Esophagus muscularis mucosa (tissue), 4 donors: ENCODE measurements at regions not wholly inside any gene's neighbourhood (a gene's known extent, or its start where the extent isn't known, plus 50 kb on each side); places are given as distances from the start of the nearest gene placed in this dataset.

Source experiments
- EP300 ChIP-seq: sonication (generic); formaldehyde crosslinking; IDR thresholded peaks from one replicate; pipeline ENCODE4 v1.6.1; 2017; ENCODE audit warnings: antibody characterized with exemption
- POLR2A ChIP-seq: fragments of 450-650 bp; IDR thresholded peaks from one replicate; pipeline ENCODE4 v1.6.1; 2017; ENCODE audit warnings: antibody characterized with exemption, moderate library complexity, mild to moderate bottlenecking, low read depth
- POLR2AphosphoS5 ChIP-seq, 2 donors: sonication (generic); formaldehyde crosslinking; IDR thresholded peaks; one replicate each; pipeline ENCODE4 v1.6.1; 2017; ENCODE audit warnings: antibody characterized with exemption in 2 of 2
- TF ChIP-seq, protein P1 (sequence below), 3 experiments: fragments of 200-600 bp in 2 of 3; fragments of 450-650 bp in 1 of 3; sonication (generic) in 2 of 3; IDR thresholded peaks; one replicate each; pipeline ENCODE4 v1.5.1; 2017 to 2019; ENCODE audit warnings: antibody characterized with exemption in 3 of 3, mild to moderate bottlenecking in 2 of 3, moderate library complexity in 1 of 3

- TF ChIP-seq EP300 (no peak), POLR2A (no peak), POLR2AphosphoS5 (IDR thresholded peaks at IDR 0.05) (no peak)
- TF ChIP-seq, protein P1, sequence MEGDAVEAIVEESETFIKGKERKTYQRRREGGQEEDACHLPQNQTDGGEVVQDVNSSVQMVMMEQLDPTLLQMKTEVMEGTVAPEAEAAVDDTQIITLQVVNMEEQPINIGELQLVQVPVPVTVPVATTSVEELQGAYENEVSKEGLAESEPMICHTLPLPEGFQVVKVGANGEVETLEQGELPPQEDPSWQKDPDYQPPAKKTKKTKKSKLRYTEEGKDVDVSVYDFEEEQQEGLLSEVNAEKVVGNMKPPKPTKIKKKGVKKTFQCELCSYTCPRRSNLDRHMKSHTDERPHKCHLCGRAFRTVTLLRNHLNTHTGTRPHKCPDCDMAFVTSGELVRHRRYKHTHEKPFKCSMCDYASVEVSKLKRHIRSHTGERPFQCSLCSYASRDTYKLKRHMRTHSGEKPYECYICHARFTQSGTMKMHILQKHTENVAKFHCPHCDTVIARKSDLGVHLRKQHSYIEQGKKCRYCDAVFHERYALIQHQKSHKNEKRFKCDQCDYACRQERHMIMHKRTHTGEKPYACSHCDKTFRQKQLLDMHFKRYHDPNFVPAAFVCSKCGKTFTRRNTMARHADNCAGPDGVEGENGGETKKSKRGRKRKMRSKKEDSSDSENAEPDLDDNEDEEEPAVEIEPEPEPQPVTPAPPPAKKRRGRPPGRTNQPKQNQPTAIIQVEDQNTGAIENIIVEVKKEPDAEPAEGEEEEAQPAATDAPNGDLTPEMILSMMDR (IDR thresholded peaks at IDR 0.05) = no peak
These were observed 533.2 kb upstream of the PCDH9 start for GRCh38 chr13:67763384-67763783.
